ENCODE measurements at regions not wholly inside any gene's neighbourhood (a gene's known extent, or its start where the extent isn't known, plus 50 kb on each side); places are given as distances from the start of the nearest gene placed in this dataset.

DNA sequence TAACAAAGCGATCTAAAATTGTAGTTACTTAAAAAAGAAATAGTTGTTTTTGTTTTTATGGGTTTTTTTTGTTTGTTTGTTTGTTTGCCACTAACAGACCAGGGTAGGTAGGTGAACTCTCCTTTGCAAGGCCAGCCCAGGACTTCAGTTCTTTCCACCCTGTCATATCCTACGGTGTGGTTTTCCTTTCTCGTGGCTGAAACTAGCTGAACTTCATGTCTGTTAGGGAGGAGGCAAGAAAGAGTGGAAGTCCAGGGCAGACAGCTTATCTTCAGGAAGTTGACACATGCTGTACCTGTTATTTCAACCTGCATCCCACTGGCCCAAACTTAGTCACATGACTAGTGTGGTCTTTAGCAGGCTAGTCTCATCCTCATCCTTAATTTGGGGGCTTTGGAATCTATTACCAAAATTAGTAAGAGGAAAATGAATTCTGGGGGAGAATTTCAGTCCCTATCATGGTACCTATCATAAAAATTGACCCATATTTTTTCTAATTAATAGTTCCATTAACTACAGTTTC, 62.9 kb upstream of the LRRC7 start:
- TF ChIP-seq POLR2AphosphoS5 (IDR thresholded peaks at IDR 0.05; ENCODE audit: low read depth, low read length) (no peak), POLR2A (IDR thresholded peaks at IDR 0.05; ENCODE audit: low read depth, low read length) (no peak), TAF1 (IDR thresholded peaks at IDR 0.05; ENCODE audit: borderline replicate concordance, low read depth, low read length) (no peak)

Data from GM12892 (cell line).